ENCODE measurements at regions not wholly inside any gene's neighbourhood (a gene's known extent, or its start where the extent isn't known, plus 50 kb on each side); places are given as distances from the start of the nearest gene placed in this dataset.

DNA sequence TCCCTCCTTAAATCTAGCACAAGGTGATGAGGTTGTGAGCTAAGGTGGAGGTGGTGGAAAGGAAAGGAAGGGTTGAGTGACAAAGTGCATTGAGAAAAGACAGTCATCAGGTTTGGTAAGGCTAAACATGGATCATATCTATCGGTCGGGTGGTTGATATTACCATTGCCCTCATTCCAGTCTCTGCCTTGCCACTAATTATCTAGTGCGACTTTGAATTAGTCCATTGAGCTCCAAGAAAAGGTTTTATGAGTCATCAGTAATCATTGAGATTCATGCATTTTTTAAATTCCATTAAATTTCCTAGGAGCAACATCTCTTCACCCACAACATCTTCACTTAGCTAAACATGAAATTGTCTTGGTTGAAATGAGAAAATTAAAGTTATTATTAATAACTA is 68.9 kb upstream of the FRMD4A start:
- DNase-seq (ENCODE audit: extremely low spot score): no peak
- no peak for TF ChIP-seq CTCF (IDR thresholded peaks at IDR 0.05; ENCODE audit: control extremely low read depth, extremely low read depth, low read depth, missing control alignments)
- ChIA-PET CTCF (interaction anchor here (0.9 to 1.4 kb wide), 4 partner anchors 8 to 114 kb away, joined by 3 to 4 read pairs (median 4); no protein-coding TSS in a partner anchor), POLR2A (no interaction called here)

GRCh38 chr10:14397066-14397465 is 66.3 kb upstream of the FRMD4A start:
- POLR2A ChIA-PET: no interaction called here
- no peak for DNase-seq (ENCODE audit: extremely low spot score)
- no peak for TF ChIP-seq CTCF (IDR thresholded peaks at IDR 0.05; ENCODE audit: control extremely low read depth, extremely low read depth, low read depth, missing control alignments)
- CTCF ChIA-PET: interaction anchor here (0.9 to 1.2 kb wide), 4 partner anchors 8 to 43 kb away, joined by 3 read pairs; no protein-coding TSS in a partner anchor

- POLR2A ChIA-PET: interaction anchor here (0.7 kb wide), 1 partner anchor 255 kb away, joined by 6 read pairs; no protein-coding TSS in a partner anchor
- CTCF ChIA-PET: interaction anchor here (0.9 to 1.2 kb wide), 4 partner anchors 8 to 43 kb away, joined by 3 read pairs; no protein-coding TSS in a partner anchor
- DNase-seq (ENCODE audit: extremely low spot score): no peak
- TF ChIP-seq CTCF (IDR thresholded peaks at IDR 0.05; ENCODE audit: control extremely low read depth, extremely low read depth, low read depth, missing control alignments): no peak
Measured at GRCh38 chr10:14396411-14397048, 65.8 kb upstream of the FRMD4A start.

DNA sequence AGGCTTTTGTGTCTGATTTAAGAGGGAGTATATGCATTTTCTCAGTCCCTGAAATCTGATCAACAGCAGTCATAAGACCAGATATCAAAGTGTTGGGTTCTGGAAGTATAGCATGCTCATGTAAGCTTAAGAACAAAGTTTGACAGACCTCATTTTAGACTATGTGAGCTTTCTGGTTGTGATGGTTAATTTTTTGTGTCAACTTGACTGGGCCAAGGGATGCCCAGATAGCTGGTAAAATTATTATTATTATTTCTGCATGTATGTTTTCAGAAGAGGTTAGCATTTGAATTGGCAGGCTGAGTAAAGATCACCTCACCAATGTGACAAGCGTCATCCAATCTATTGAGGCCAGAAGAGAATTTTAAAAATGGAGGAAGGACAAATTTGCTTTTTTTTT is 63.5 kb upstream of the FRMD4A start:
- CTCF ChIA-PET: interaction anchor here (1.3 kb wide), 1 partner anchor 10 kb away, joined by 3 read pairs; no protein-coding TSS in a partner anchor
- no peak for TF ChIP-seq CTCF (IDR thresholded peaks at IDR 0.05; ENCODE audit: control extremely low read depth, extremely low read depth, low read depth, missing control alignments)
- POLR2A ChIA-PET: no interaction called here
- DNase-seq (ENCODE audit: extremely low spot score): no peak

DNA sequence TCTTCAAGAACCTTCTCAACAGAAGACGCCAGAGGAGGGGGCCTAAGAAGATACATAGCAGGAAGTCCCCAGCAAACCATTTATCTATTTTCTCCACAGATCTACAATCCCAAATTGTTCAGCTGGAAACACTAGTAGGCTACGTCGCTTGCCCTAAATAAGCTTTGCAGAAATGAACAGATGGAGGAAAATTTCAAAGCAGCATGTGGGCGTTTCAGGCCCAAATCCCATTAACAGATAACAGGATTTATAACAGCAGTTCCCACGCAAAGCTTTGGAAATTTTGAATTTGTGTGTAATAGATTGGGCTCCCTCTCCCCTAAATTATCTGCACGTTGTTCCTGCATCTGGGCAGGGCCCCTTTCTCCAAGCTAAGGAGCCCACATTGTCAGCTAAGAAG is 60.6 kb upstream of the FRMD4A start:
- no peak for TF ChIP-seq CTCF (IDR thresholded peaks at IDR 0.05; ENCODE audit: control extremely low read depth, extremely low read depth, low read depth, missing control alignments)
- POLR2A ChIA-PET: no interaction called here
- no peak for DNase-seq (ENCODE audit: extremely low spot score)
- CTCF ChIA-PET: interaction anchor here (1.0 kb wide), 1 partner anchor 9 kb away, joined by 4 read pairs; no protein-coding TSS in a partner anchor

GRCh38 chr10:14389981-14390590 is 59.4 kb upstream of the FRMD4A start:
- ChIA-PET POLR2A (no interaction called here), CTCF (no interaction called here)
- TF ChIP-seq CTCF (IDR thresholded peaks at IDR 0.05; ENCODE audit: control extremely low read depth, extremely low read depth, low read depth, missing control alignments): no peak
- peak; percentile 42 for DNase-seq (ENCODE audit: extremely low spot score)

Measured in GM10248 (cell line).